ENCODE measurements at regions not wholly inside any gene's neighbourhood (a gene's known extent, or its start where the extent isn't known, plus 50 kb on each side); places are given as distances from the start of the nearest gene placed in this dataset.
A peak's percentile ranks its signal among the peaks of the same experiment; 100 is the strongest.

DNA sequence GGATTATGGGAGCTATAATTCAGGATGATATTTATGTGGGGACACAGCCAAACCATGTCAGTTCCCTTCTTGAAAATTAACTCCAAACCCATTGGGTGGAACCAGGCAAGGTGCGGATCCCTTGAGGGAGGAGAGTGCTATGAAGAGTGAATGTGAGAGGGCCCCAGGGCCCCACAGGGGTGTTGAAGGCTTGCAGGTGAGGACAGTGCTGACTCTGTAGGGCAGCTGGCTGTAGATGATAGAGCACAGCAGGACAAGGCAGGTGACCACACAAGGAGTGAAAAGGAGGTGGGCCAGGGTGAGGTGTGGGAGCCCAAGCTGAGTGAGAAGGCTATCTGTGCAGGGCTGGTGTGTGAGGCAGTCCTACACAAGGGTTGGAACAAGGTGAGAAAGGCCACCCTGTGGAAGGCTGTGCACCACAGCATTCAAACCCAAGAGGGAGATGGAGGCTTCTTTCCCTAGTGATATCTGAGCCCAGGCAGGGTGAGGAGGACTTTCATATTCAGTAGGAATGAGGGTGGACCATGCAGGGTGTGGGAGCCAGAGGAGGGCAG lies 746.0 kb upstream of the CELF2 start:
- H3K4me3 ChIP-seq (replicated peaks in 1 of 2; ENCODE audit: low read depth in 2 of 2, low read length in 2 of 2): no peak overlapping the region
- no peak for DNase-seq (ENCODE audit: low read depth in 2 of 2)
- TF ChIP-seq, protein P1, sequence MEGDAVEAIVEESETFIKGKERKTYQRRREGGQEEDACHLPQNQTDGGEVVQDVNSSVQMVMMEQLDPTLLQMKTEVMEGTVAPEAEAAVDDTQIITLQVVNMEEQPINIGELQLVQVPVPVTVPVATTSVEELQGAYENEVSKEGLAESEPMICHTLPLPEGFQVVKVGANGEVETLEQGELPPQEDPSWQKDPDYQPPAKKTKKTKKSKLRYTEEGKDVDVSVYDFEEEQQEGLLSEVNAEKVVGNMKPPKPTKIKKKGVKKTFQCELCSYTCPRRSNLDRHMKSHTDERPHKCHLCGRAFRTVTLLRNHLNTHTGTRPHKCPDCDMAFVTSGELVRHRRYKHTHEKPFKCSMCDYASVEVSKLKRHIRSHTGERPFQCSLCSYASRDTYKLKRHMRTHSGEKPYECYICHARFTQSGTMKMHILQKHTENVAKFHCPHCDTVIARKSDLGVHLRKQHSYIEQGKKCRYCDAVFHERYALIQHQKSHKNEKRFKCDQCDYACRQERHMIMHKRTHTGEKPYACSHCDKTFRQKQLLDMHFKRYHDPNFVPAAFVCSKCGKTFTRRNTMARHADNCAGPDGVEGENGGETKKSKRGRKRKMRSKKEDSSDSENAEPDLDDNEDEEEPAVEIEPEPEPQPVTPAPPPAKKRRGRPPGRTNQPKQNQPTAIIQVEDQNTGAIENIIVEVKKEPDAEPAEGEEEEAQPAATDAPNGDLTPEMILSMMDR (IDR thresholded peaks at IDR 0.05; ENCODE audit: low read depth, low read length): no peak

DNA sequence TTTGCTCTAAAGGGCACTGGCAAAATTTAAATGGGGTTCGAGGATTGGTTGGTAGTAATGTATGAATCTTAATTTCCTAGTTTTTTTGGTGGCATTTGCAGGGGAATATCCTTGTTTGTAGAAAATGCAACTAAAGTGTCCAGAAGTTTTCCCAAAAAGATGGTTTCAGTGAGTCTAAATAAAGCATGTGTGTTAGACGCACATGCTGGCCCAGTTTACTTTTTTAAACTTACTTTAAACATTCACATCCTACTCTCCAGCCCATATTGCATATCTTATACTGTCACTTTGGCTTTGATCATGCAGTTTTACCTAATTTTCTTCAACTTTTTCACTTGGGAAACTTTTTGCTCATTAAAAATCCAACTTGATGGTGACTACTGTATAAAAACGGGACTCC lies 744.0 kb upstream of the CELF2 start:
- no peak for DNase-seq (ENCODE audit: low read depth in 2 of 2)
- H3K4me3 ChIP-seq (replicated peaks in 1 of 2; ENCODE audit: low read depth in 2 of 2, low read length in 2 of 2): no peak overlapping the region
- TF ChIP-seq, protein P1 (IDR thresholded peaks at IDR 0.05; ENCODE audit: low read depth, low read length): no peak

DNA sequence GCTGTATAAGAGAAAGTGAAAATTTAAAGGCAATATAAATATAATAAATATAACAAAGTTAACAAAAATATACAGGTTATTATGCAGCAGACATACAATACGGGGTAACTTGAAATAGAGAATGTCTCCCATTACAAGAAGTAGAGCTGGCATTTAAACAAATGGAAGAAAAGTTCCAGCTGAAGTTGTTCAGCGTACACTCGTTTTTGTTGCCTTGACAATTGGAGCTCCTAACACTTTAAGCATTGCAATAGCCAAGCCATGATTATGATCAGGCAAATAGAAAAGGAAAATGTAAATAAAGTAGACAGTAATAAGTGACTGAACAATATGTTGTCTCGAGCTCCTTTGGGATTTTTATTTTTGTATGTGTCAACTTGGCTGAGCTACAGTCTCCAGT lies 737.8 kb upstream of the CELF2 start:
- no peak overlapping the region for H3K4me3 ChIP-seq (replicated peaks in 1 of 2; ENCODE audit: low read depth in 2 of 2, low read length in 2 of 2)
- TF ChIP-seq, protein P1 (IDR thresholded peaks at IDR 0.05; ENCODE audit: low read depth, low read length): no peak
- DNase-seq (ENCODE audit: low read depth in 2 of 2): no peak

DNA sequence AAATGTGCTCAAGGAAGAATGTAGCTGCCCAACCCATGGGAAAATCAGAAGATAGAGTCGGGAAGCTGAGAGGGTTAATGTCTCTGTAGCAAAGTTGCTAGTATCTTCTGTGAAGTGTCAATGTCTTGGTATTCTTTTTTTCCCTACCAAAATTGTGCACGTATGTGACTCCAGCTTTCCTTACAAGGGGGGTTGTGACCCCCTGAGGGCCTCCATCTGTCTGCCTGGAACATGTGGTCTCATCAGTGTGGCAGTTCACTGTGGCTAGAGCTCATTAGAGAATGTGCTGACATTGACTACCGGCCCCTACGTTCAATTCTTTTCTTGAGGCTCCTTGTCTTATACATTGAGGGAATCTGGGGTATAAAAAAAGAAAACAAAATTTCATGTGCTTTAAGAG lies 725.2 kb upstream of the CELF2 start:
- DNase-seq (ENCODE audit: low read depth in 2 of 2): no peak
- H3K4me3 ChIP-seq (replicated peaks in 1 of 2; ENCODE audit: low read depth in 2 of 2, low read length in 2 of 2): no peak overlapping the region
- TF ChIP-seq, protein P1 (IDR thresholded peaks at IDR 0.05; ENCODE audit: low read depth, low read length): no peak

DNA sequence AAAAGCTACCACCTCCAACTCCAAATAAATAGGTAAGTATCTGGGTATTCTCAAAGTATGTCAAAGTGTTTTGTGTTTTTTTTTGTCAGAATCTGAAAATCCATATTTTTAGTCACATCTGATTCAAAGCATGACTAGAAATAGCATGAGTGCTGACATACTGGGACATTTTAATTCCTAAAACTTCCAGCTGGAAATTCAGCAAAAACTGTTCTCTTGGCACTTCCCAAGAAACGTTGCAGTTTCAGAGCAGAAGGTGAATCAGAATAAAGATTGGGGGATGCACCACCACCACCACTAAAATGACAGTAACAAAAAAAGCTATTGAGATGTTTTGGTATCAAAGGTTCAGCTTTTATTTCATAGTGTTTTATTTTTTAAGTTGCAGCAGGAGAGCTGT lies 724.6 kb upstream of the CELF2 start:
- DNase-seq (ENCODE audit: low read depth in 2 of 2): no peak
- H3K4me3 ChIP-seq (replicated peaks in 1 of 2; ENCODE audit: low read depth in 2 of 2, low read length in 2 of 2): no peak overlapping the region
- TF ChIP-seq, protein P1 (IDR thresholded peaks at IDR 0.05; ENCODE audit: low read depth, low read length): no peak

DNA sequence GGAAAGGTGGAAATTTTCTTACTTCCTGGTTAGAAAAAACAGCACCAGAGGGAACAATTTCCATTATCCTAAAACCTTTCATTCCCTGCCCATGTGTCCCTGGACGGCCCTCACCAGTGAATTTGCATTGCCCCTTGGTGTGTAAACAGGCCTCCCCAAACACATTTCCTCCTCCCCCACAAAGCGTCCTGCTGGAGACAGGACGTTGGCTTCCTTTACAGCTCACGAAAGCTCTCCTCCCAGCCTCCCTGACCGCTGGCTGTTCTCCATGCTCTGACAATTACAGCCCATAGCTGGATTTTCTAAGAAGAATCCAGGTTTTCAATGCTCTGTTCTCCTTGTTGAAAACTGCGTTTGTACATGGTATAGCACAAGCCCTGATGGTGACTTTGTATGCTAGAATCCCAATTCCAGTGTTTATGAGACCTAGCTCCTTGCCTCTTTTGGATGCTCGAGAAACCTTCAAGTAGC lies 724.2 kb upstream of the CELF2 start:
- DNase-seq (ENCODE audit: low read depth in 2 of 2): peak; percentile 4 to 75
- TF ChIP-seq, protein P1 (IDR thresholded peaks at IDR 0.05; ENCODE audit: low read depth, low read length): no peak
- no peak overlapping the region for H3K4me3 ChIP-seq (replicated peaks in 1 of 2; ENCODE audit: low read depth in 2 of 2, low read length in 2 of 2)
